WTC11 (cell line): ENCODE measurements at regions not wholly inside any gene's neighbourhood (a gene's known extent, or its start where the extent isn't known, plus 50 kb on each side); places are given as distances from the start of the nearest gene placed in this dataset.

ENCODE experiments used
- ATAC-seq: fragments of 200-7000 bp; cut with Tn5 transposase; 2 replicates; pipeline ENCODE4 v1.10.0; 2021; ENCODE audit warnings: mild to moderate bottlenecking, moderate library complexity
- CTCF ChIA-PET: fragments of 300-600 bp; sonication (Branson Sonifier 250); formaldehyde crosslinking; loops from one replicate; lab custom pipeline; 2021; ENCODE audit warnings: antibody characterized with exemption; lab: Charles Lee
- POLR2A ChIA-PET: fragments of 350-600 bp; sonication (Branson Sonifier 250); formaldehyde crosslinking; loops from one replicate; lab custom pipeline; 2021; ENCODE audit warnings: antibody characterized with exemption; lab: Charles Lee
- DNase-seq: peaks from one replicate; pipeline ENCODE4 v3.0.0; 2021; ENCODE audit warnings: low spot score
- H3K27ac Mint-ChIP-seq: 2 replicates; pipeline ENCODE4 v1.8.0; 2021; ENCODE audit warnings: mixed read lengths
- H3K27me3 Mint-ChIP-seq: 2 replicates; pipeline ENCODE4 v1.8.0; 2021; ENCODE audit warnings: low read depth, mild to moderate bottlenecking, moderate library complexity, mixed read lengths
- H3K36me3 Mint-ChIP-seq: 2 replicates; pipeline ENCODE4 v1.8.0; 2021; ENCODE audit warnings: mixed read lengths
- H3K4me1 Mint-ChIP-seq: 2 replicates; pipeline ENCODE4 v1.8.0; 2022; ENCODE audit warnings: mixed read lengths
- H3K4me3 Mint-ChIP-seq: 2 replicates; pipeline ENCODE4 v1.8.0; 2021; ENCODE audit warnings: mild to moderate bottlenecking, moderate library complexity, mixed read lengths
- H3K9me3 Mint-ChIP-seq: 2 replicates; pipeline ENCODE4 v1.8.0; 2021; ENCODE audit warnings: mixed read lengths
- ATF1 ChIP-seq: sonication (generic); formaldehyde crosslinking; IDR thresholded peaks from 2 replicates; pipeline ENCODE4 v1.8.1; 2023; ENCODE audit warnings: mild to moderate bottlenecking, moderate library complexity, missing genetic modification reagents
- CREM ChIP-seq: sonication (generic); formaldehyde crosslinking; IDR thresholded peaks from 2 replicates; pipeline ENCODE4 v1.8.1; 2022; ENCODE audit warnings: mild to moderate bottlenecking, missing genetic modification reagents, moderate library complexity
- ELF4 ChIP-seq: sonication (generic); formaldehyde crosslinking; IDR thresholded peaks from 2 replicates; pipeline ENCODE4 v1.8.1; 2022; ENCODE audit warnings: low read depth, mild to moderate bottlenecking, moderate library complexity, missing genetic modification reagents
- ESRRA ChIP-seq: sonication (generic); formaldehyde crosslinking; IDR thresholded peaks from 2 replicates; pipeline ENCODE4 v1.8.1; 2022; ENCODE audit warnings: mild to moderate bottlenecking, missing genetic modification reagents, borderline replicate concordance
- ETV6 ChIP-seq: sonication (generic); formaldehyde crosslinking; IDR thresholded peaks from 2 replicates; pipeline ENCODE4 v1.8.1; 2022; ENCODE audit warnings: mild to moderate bottlenecking, missing genetic modification reagents
- FOXK1 ChIP-seq: sonication (generic); formaldehyde crosslinking; IDR thresholded peaks from 2 replicates; pipeline ENCODE4 v1.8.0; 2022; ENCODE audit warnings: mild to moderate bottlenecking, moderate library complexity, missing genetic modification reagents
- GRHL2 ChIP-seq: fragments of 250-450 bp; sonication (Bioruptor Pico); IDR thresholded peaks from 2 replicates; pipeline ENCODE4 v1.8.0; 2022; ENCODE audit warnings: mild to moderate bottlenecking, moderate library complexity; ENCODE audit not compliant: insufficient replicate concordance, severe bottlenecking
- GTF2I ChIP-seq: fragments of 250-450 bp; sonication (Bioruptor Pico); conservative IDR thresholded peaks from 2 replicates; pipeline ENCODE4 v1.4.0; 2021; ENCODE audit warnings: mild to moderate bottlenecking
- JUN ChIP-seq: sonication (generic); formaldehyde crosslinking; IDR thresholded peaks from 2 replicates; pipeline ENCODE4 v1.8.0; 2023; ENCODE audit warnings: mild to moderate bottlenecking, missing genetic modification reagents
- NFATC4 ChIP-seq: fragments of 250-450 bp; sonication (Bioruptor Pico); IDR thresholded peaks from 2 replicates; pipeline ENCODE4 v1.9.0; 2021; ENCODE audit warnings: mild to moderate bottlenecking
- NFE2L1 ChIP-seq: sonication (generic); formaldehyde crosslinking; IDR thresholded peaks from 2 replicates; pipeline ENCODE4 v1.8.1; 2023; ENCODE audit warnings: missing genetic modification reagents
- NR3C1 ChIP-seq: sonication (generic); formaldehyde crosslinking; conservative IDR thresholded peaks from 2 replicates; pipeline ENCODE4 v1.8.1; 2023; ENCODE audit warnings: low read depth, mild to moderate bottlenecking, missing genetic modification reagents
- RELA ChIP-seq: sonication (generic); formaldehyde crosslinking; IDR thresholded peaks from 2 replicates; pipeline ENCODE4 v1.8.1; 2022; ENCODE audit warnings: missing genetic modification reagents, mild to moderate bottlenecking, borderline replicate concordance
- SMAD3 ChIP-seq: sonication (generic); formaldehyde crosslinking; IDR thresholded peaks from 2 replicates; pipeline ENCODE4 v1.8.0; 2022; ENCODE audit warnings: missing genetic modification reagents, mild to moderate bottlenecking, borderline replicate concordance
- ZNF121 ChIP-seq: sonication (generic); formaldehyde crosslinking; IDR thresholded peaks from 2 replicates; pipeline ENCODE4 v1.8.0; 2023; ENCODE audit warnings: missing genetic modification reagents
- ZNF138 ChIP-seq: sonication (generic); formaldehyde crosslinking; conservative IDR thresholded peaks from 2 replicates; pipeline ENCODE4 v1.8.1; 2022; ENCODE audit warnings: mild to moderate bottlenecking, moderate library complexity, missing genetic modification reagents
- ZNF263 ChIP-seq: sonication (generic); formaldehyde crosslinking; IDR thresholded peaks from 2 replicates; pipeline ENCODE4 v1.8.1; 2022; ENCODE audit warnings: low read depth, mild to moderate bottlenecking, moderate library complexity, missing genetic modification reagents
- TF ChIP-seq, protein P1 (sequence below): sonication (generic); formaldehyde crosslinking; IDR thresholded peaks from 2 replicates; pipeline ENCODE4 v1.8.0; 2022; ENCODE audit warnings: mild to moderate bottlenecking, missing genetic modification reagents
- TF ChIP-seq, protein P2 (sequence below): fragments of 250-450 bp; sonication (Bioruptor Pico); IDR thresholded peaks from 2 replicates; pipeline ENCODE4 v1.9.0; 2021; ENCODE audit warnings: mild to moderate bottlenecking
- TF ChIP-seq, protein P3 (sequence below): sonication (generic); formaldehyde crosslinking; IDR thresholded peaks from 2 replicates; pipeline ENCODE4 v1.8.1; 2022; ENCODE audit warnings: mild to moderate bottlenecking, moderate library complexity, missing genetic modification reagents
- TF ChIP-seq, protein P4 (sequence below): fragments of 250-450 bp; sonication (Bioruptor Pico); IDR thresholded peaks from 2 replicates; pipeline ENCODE4 v2.1.2; 2022; ENCODE audit warnings: mild to moderate bottlenecking, moderate library complexity
- TF ChIP-seq, protein P5 (sequence below): sonication (generic); formaldehyde crosslinking; IDR thresholded peaks from 2 replicates; pipeline ENCODE4 v1.8.0; 2022; ENCODE audit warnings: mild to moderate bottlenecking, missing genetic modification reagents
- TF ChIP-seq, protein P6 (sequence below): fragments of 200-600 bp; IDR thresholded peaks from 2 replicates; pipeline ENCODE4 v1.8.0; 2022; ENCODE audit warnings: antibody characterized with exemption

DNA sequence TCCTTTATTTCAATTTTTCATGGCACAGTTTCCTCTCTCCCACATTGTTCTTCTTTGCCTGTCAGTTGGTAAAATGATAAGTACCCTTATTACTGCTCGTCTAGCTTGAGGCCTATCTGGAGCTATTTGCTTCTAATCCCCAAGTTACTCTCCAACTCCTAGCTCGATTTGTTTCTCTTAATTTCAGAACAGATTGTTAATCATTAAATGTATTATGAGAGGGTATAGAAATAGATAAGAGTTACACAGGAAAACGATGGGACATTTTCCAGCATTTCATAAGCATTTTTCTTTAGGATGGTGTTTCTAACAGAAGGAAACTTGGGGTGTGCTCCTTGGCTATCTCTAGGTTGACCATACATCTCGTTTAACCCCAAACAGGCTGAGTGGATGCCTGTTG is 540.5 kb upstream of the FZD8 start (continued):
- TF ChIP-seq GRHL2 (CRISPR knock-in tag) (no peak), ZNF138 (no peak), SMAD3 (no peak), ATF1 (no peak), ZNF263 (CRISPR knock-in tag) (no peak), CREM (CRISPR knock-in tag) (no peak), NFATC4 (no peak), GTF2I (CRISPR knock-in tag) (no peak)
- TF ChIP-seq, protein P1, sequence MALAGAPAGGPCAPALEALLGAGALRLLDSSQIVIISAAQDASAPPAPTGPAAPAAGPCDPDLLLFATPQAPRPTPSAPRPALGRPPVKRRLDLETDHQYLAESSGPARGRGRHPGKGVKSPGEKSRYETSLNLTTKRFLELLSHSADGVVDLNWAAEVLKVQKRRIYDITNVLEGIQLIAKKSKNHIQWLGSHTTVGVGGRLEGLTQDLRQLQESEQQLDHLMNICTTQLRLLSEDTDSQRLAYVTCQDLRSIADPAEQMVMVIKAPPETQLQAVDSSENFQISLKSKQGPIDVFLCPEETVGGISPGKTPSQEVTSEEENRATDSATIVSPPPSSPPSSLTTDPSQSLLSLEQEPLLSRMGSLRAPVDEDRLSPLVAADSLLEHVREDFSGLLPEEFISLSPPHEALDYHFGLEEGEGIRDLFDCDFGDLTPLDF: no peak
- TF ChIP-seq, protein P2, sequence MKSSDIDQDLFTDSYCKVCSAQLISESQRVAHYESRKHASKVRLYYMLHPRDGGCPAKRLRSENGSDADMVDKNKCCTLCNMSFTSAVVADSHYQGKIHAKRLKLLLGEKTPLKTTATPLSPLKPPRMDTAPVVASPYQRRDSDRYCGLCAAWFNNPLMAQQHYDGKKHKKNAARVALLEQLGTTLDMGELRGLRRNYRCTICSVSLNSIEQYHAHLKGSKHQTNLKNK: no peak

DNA sequence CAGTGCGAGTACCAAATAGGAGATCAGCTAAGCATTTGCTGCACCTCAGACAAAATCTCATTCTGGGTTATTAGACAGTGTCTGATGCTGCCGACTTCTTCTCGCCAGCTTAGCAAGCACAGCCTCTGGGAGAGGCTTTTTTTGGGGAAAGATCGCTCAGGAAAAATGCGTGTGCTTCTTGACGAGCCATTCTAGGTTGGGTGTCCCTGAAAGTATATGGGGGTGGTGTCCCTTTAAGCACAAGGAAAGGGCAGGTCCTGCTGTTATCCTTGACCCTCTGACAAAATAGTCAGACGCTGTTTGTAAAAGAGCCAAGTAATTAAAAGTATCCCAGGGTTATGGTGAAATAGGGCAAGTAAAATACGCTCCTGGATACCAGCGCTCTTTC is 540.1 kb upstream of the FZD8 start:
- ChIA-PET POLR2A (no interaction called here), CTCF (no interaction called here)
- DNase-seq: no peak
- no peaks in the 10 kb centered on the region for H3K9me3 Mint-ChIP-seq
- no peak overlapping the region for H3K4me3 Mint-ChIP-seq
- no peak for ATAC-seq
- TF ChIP-seq ZNF263 (CRISPR knock-in tag) (no peak), NFE2L1 (CRISPR knock-in tag) (no peak), ETV6 (CRISPR knock-in tag) (no peak), NR3C1 (CRISPR knock-in tag) (no peak)
- peaks cover 23% of the 10 kb centered on the region for H3K4me1 Mint-ChIP-seq
- H3K27ac Mint-ChIP-seq: no peak overlapping the region
- no peaks in the 10 kb centered on the region for H3K36me3 Mint-ChIP-seq
- H3K27me3 Mint-ChIP-seq: peaks cover 12% of the 10 kb centered on the region

DNA sequence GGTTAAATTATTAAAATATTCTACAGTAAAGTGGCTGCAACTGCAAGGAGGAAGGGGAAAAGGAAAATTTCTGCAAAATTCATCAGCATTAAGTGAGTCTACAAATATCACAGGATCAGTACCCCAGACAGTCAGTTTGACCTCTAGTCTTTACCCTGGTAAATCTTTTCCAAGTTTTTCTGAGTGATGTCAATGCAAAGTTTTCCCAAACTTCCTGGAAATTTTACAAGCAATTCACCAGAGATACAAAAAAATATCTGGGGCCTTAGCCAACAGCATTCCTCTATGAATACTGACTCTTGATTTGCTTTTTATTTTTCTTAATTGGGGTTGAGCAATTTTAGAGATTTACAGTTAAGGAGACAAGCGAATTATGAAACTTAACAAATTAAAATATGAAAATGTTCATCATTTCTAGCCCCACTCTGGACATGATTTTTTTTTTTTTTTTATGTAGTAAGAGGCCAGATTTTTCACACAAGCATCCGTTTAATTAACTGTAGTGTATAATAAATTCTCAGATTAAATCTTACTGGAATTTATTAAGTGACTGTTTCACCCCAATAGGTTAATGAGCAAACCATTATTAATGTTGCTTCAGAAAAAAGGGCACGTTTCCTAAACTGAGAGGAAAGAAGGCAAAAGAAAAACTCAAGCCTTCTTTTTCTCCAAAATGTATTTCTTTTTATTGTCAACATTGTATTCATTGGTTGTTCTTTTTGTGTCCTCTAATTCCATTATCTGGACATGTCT is 539.5 kb upstream of the FZD8 start:
- ATAC-seq (no peak), DNase-seq (no peak)
- Mint-ChIP-seq H3K27me3 (peaks cover 8% of the 10 kb centered on the region), H3K9me3 (no peaks in the 10 kb centered on the region), H3K4me1 (peaks cover 19% of the 10 kb centered on the region), H3K4me3 (no peak overlapping the region), H3K27ac (no peak overlapping the region), H3K36me3 (no peaks in the 10 kb centered on the region)
- TF ChIP-seq, protein P3, sequence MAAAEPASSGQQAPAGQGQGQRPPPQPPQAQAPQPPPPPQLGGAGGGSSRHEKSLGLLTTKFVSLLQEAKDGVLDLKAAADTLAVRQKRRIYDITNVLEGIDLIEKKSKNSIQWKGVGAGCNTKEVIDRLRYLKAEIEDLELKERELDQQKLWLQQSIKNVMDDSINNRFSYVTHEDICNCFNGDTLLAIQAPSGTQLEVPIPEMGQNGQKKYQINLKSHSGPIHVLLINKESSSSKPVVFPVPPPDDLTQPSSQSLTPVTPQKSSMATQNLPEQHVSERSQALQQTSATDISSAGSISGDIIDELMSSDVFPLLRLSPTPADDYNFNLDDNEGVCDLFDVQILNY (CRISPR knock-in tag): no peak
- POLR2A ChIA-PET: no interaction called here
- CTCF ChIA-PET: no interaction called here

DNA sequence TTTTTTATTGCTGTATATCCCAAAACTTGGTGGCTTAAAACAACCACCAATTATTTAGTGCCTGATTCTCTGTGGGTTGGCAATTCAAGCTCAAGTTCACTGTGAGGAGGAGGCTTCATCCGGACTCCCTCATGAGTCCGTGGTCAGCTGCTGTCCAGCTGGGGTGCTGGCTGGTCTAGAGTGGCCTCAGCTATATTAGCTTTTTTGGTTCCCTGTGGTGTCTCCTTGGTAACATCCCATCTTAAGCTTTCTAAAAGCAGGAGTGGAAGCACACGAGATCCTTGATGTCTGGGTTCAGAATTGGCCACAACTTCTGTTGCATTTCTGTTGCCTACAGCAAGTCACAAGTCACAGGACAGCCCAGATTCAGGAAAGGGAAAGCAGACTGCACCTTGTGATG is 536.5 kb upstream of the FZD8 start:
- ChIA-PET CTCF (no interaction called here), POLR2A (no interaction called here)
- H3K9me3 Mint-ChIP-seq: peaks cover 6% of the 10 kb centered on the region
- H3K4me1 Mint-ChIP-seq: peaks cover 3% of the 10 kb centered on the region; the same call in 1 of the 2 replicates
- no peak for DNase-seq
- H3K27ac Mint-ChIP-seq: no peak overlapping the region
- H3K36me3 Mint-ChIP-seq: no peaks in the 10 kb centered on the region
- ATAC-seq: no peak
- no peak overlapping the region for H3K4me3 Mint-ChIP-seq
- no peaks in the 10 kb centered on the region for H3K27me3 Mint-ChIP-seq
- TF ChIP-seq ZNF121 (CRISPR knock-in tag): no peak
- TF ChIP-seq, protein P4, sequence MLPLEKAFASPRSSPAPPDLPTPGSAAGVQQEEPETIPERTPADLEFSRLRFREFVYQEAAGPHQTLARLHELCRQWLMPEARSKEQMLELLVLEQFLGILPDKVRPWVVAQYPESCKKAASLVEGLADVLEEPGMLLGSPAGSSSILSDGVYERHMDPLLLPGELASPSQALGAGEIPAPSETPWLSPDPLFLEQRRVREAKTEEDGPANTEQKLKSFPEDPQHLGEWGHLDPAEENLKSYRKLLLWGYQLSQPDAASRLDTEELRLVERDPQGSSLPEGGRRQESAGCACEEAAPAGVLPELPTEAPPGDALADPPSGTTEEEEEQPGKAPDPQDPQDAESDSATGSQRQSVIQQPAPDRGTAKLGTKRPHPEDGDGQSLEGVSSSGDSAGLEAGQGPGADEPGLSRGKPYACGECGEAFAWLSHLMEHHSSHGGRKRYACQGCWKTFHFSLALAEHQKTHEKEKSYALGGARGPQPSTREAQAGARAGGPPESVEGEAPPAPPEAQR (CRISPR knock-in tag): no peak
- no peak for TF ChIP-seq RELA (CRISPR knock-in tag)
- no peak for TF ChIP-seq NR3C1 (CRISPR knock-in tag)
- TF ChIP-seq, protein P5, sequence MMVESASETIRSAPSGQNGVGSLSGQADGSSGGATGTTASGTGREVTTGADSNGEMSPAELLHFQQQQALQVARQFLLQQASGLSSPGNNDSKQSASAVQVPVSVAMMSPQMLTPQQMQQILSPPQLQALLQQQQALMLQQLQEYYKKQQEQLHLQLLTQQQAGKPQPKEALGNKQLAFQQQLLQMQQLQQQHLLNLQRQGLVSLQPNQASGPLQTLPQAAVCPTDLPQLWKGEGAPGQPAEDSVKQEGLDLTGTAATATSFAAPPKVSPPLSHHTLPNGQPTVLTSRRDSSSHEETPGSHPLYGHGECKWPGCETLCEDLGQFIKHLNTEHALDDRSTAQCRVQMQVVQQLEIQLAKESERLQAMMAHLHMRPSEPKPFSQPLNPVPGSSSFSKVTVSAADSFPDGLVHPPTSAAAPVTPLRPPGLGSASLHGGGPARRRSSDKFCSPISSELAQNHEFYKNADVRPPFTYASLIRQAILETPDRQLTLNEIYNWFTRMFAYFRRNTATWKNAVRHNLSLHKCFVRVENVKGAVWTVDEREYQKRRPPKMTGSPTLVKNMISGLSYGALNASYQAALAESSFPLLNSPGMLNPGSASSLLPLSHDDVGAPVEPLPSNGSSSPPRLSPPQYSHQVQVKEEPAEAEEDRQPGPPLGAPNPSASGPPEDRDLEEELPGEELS (CRISPR knock-in tag): no peak
- no peak for TF ChIP-seq JUN (CRISPR knock-in tag)
- TF ChIP-seq ELF4: no peak
- no peak for TF ChIP-seq FOXK1 (CRISPR knock-in tag)
- TF ChIP-seq ETV6 (CRISPR knock-in tag): no peak
- TF ChIP-seq, protein P6, sequence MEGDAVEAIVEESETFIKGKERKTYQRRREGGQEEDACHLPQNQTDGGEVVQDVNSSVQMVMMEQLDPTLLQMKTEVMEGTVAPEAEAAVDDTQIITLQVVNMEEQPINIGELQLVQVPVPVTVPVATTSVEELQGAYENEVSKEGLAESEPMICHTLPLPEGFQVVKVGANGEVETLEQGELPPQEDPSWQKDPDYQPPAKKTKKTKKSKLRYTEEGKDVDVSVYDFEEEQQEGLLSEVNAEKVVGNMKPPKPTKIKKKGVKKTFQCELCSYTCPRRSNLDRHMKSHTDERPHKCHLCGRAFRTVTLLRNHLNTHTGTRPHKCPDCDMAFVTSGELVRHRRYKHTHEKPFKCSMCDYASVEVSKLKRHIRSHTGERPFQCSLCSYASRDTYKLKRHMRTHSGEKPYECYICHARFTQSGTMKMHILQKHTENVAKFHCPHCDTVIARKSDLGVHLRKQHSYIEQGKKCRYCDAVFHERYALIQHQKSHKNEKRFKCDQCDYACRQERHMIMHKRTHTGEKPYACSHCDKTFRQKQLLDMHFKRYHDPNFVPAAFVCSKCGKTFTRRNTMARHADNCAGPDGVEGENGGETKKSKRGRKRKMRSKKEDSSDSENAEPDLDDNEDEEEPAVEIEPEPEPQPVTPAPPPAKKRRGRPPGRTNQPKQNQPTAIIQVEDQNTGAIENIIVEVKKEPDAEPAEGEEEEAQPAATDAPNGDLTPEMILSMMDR: no peak
- no peak for TF ChIP-seq ESRRA (CRISPR knock-in tag)
